HAP-1 (cell line): ENCODE measurements at regions not wholly inside any gene's neighbourhood (a gene's known extent, or its start where the extent isn't known, plus 50 kb on each side); places are given as distances from the start of the nearest gene placed in this dataset.
"Not testable (repeated sequence)": the region's sequence is repeated elsewhere in the genome, so short reads cannot be mapped to it uniquely, and the experiment has no call there.

Experiments
- DNase-seq, 2 experiments: peaks; one replicate each; pipeline ENCODE4 v3.0.0-alpha.2; 2016 to 2020; ENCODE audit warnings: low spot score in 2 of 2
- H3K27me3 ChIP-seq: fragments of 250-450 bp; sonication (Bioruptor Pico); 2 replicates; pipeline ENCODE4 v1.5.1; 2020; ENCODE audit warnings: low read depth, mild to moderate bottlenecking, moderate library complexity
- H3K36me3 ChIP-seq: fragments of 250-450 bp; sonication (Bioruptor Pico); replicated peaks from 2 replicates; pipeline ENCODE4 v1.5.1; 2020; ENCODE audit warnings: mild to moderate bottlenecking
- H3K4me1 ChIP-seq: fragments of 250-450 bp; sonication (Bioruptor Pico); 2 replicates; pipeline ENCODE4 v1.5.1; 2020; ENCODE audit warnings: mild to moderate bottlenecking
- H3K4me3 ChIP-seq: fragments of 250-450 bp; sonication (Bioruptor Pico); 2 replicates; pipeline ENCODE4 v1.5.1; 2020; ENCODE audit warnings: mild to moderate bottlenecking, moderate library complexity
- H3K9me3 ChIP-seq: fragments of 250-450 bp; sonication (Bioruptor Pico); 2 replicates; pipeline ENCODE4 v1.5.1; 2020; ENCODE audit warnings: mild to moderate bottlenecking, moderate library complexity
- in situ Hi-C: fragments of 300-500 bp; cut with MboI; formaldehyde crosslinking; loops from 3 replicates; pipeline ENCODE4 v1.14.3; 2020; ENCODE audit warnings: low sequenced_read_pairs, inconsistent platforms, mixed read lengths

GRCh38 chrX:95441836-95442235, 1242.8 kb upstream of the DIAPH2 start:
- DNase-seq, result no peak
- no peaks in the 10 kb centered on the region for H3K27me3 ChIP-seq
- no peaks in the 10 kb centered on the region for H3K36me3 ChIP-seq
- H3K9me3 ChIP-seq, result no peaks in the 10 kb centered on the region
- no peaks in the 10 kb centered on the region for H3K4me1 ChIP-seq
- H3K4me3 ChIP-seq, result no peak overlapping the region
- in situ Hi-C loops, result no loop called here

GRCh38 chrX:95484781-95485180, 1199.9 kb upstream of the DIAPH2 start:
- DNase-seq, result no peak
- no peaks in the 10 kb centered on the region for H3K9me3 ChIP-seq
- no peaks in the 10 kb centered on the region for H3K36me3 ChIP-seq
- H3K27me3 ChIP-seq, result no peaks in the 10 kb centered on the region
- no peaks in the 10 kb centered on the region for H3K4me1 ChIP-seq
- in situ Hi-C loops, result no loop called here
- H3K4me3 ChIP-seq, result no peak overlapping the region

- H3K27me3 ChIP-seq, result no peaks in the 10 kb centered on the region
- H3K9me3 ChIP-seq, result no peaks in the 10 kb centered on the region
- in situ Hi-C loops, result loop anchor here (25.0 kb wide), 1 partner anchor 682 kb away; no protein-coding TSS in a partner anchor
- no peaks in the 10 kb centered on the region for H3K36me3 ChIP-seq
- H3K4me1 ChIP-seq, result peaks cover 7% of the 10 kb centered on the region
- no peak overlapping the region for H3K4me3 ChIP-seq
- DNase-seq, result peak; percentile 38 to 50
These were observed 1178.9 kb upstream of the DIAPH2 start for GRCh38 chrX:95505721-95506120.

GRCh38 chrX:95509474-95509873, 1175.2 kb upstream of the DIAPH2 start:
- H3K4me1 ChIP-seq, result peaks cover 24% of the 10 kb centered on the region

GRCh38 chrX:95524018-95524417, 1160.6 kb upstream of the DIAPH2 start:
- in situ Hi-C loops, result loop anchor here (25.0 kb wide), 1 partner anchor 663 kb away; no protein-coding TSS in a partner anchor
- H3K4me3 ChIP-seq, H3K27me3 ChIP-seq, H3K4me1 ChIP-seq, H3K36me3 ChIP-seq, DNase-seq, H3K9me3 ChIP-seq: not testable (repeated sequence)

More at GRCh38 chrX:95509474-95509873, 1175.2 kb upstream of the DIAPH2 start:
- no peak for DNase-seq
- Histone ChIP-seq H3K4me3 (no peak overlapping the region), H3K27me3 (no peaks in the 10 kb centered on the region), H3K36me3 (no peaks in the 10 kb centered on the region), H3K9me3 (no peaks in the 10 kb centered on the region)
- in situ Hi-C loops, result loop anchor here (25.0 kb wide), 1 partner anchor 678 kb away; no protein-coding TSS in a partner anchor

GRCh38 chrX:95536111-95536510, 1148.5 kb upstream of the DIAPH2 start:
- H3K4me3 ChIP-seq, result no peak overlapping the region
- in situ Hi-C loops, result no loop called here
- no peaks in the 10 kb centered on the region for H3K36me3 ChIP-seq
- H3K27me3 ChIP-seq, result no peaks in the 10 kb centered on the region
- no peaks in the 10 kb centered on the region for H3K9me3 ChIP-seq
- DNase-seq, result peak in 1 of 2 experiments; percentile 91
- peaks cover 67% of the 10 kb centered on the region for H3K4me1 ChIP-seq

- H3K4me3 ChIP-seq, result no peak overlapping the region
- DNase-seq, result peak in 1 of 2 experiments; percentile 98
- H3K9me3 ChIP-seq, result no peaks in the 10 kb centered on the region
- no peaks in the 10 kb centered on the region for H3K27me3 ChIP-seq
- peaks cover 67% of the 10 kb centered on the region for H3K4me1 ChIP-seq
- in situ Hi-C loops, result no loop called here
- no peaks in the 10 kb centered on the region for H3K36me3 ChIP-seq
These were observed 1148.0 kb upstream of the DIAPH2 start for GRCh38 chrX:95536661-95537060.

- Histone ChIP-seq H3K27me3 (no peaks in the 10 kb centered on the region), H3K9me3 (no peaks in the 10 kb centered on the region), H3K4me1 (peaks cover 62% of the 10 kb centered on the region), H3K4me3 (no peak overlapping the region), H3K36me3 (no peaks in the 10 kb centered on the region)
- DNase-seq, result peak; percentile 17 to 70
- in situ Hi-C loops, result no loop called here
These were observed 1145.6 kb upstream of the DIAPH2 start for GRCh38 chrX:95539041-95539440.

- DNase-seq, in situ Hi-C loops, H3K27me3 ChIP-seq, H3K9me3 ChIP-seq, H3K4me1 ChIP-seq, H3K4me3 ChIP-seq, H3K36me3 ChIP-seq: not testable (repeated sequence)
These were observed 1135.1 kb upstream of the DIAPH2 start for GRCh38 chrX:95549552-95549951.

- Histone ChIP-seq H3K27me3 (no peaks in the 10 kb centered on the region), H3K4me3 (no peak overlapping the region), H3K36me3 (no peaks in the 10 kb centered on the region), H3K4me1 (no peaks in the 10 kb centered on the region), H3K9me3 (no peaks in the 10 kb centered on the region)
- in situ Hi-C loops, result no loop called here
- DNase-seq, result no peak
These were observed 1099.3 kb upstream of the DIAPH2 start for GRCh38 chrX:95585321-95585720.

- no peaks in the 10 kb centered on the region for H3K27me3 ChIP-seq
- H3K9me3 ChIP-seq, result no peaks in the 10 kb centered on the region
- peaks cover 7% of the 10 kb centered on the region; the same call in 1 of the 2 replicates for H3K4me1 ChIP-seq
- H3K36me3 ChIP-seq, result no peaks in the 10 kb centered on the region
- no peak overlapping the region for H3K4me3 ChIP-seq
- no peak for DNase-seq
- in situ Hi-C loops, result no loop called here
These were observed 1072.3 kb upstream of the DIAPH2 start for GRCh38 chrX:95612350-95612749.

- Histone ChIP-seq H3K4me3 (no peak overlapping the region), H3K27me3 (no peaks in the 10 kb centered on the region), H3K36me3 (no peaks in the 10 kb centered on the region; the same call in 1 of the 2 replicates), H3K4me1 (peaks cover 9% of the 10 kb centered on the region), H3K9me3 (0 out of 2 replicates have a peak, but pooled peaks cover 3% of the 10 kb centered on the region)
- no peak for DNase-seq
- in situ Hi-C loops, result no loop called here
These were observed 1062.4 kb upstream of the DIAPH2 start for GRCh38 chrX:95622200-95622599.

GRCh38 chrX:95626748-95627147, 1057.9 kb upstream of the DIAPH2 start:
- DNase-seq, result no peak

GRCh38 chrX:95628796-95629195, 1055.8 kb upstream of the DIAPH2 start:
- in situ Hi-C loops, result no loop called here

More at GRCh38 chrX:95626748-95627147, 1057.9 kb upstream of the DIAPH2 start:
- peaks cover 8% of the 10 kb centered on the region; the same call in 1 of the 2 replicates for H3K9me3 ChIP-seq
- H3K36me3 ChIP-seq, result no peaks in the 10 kb centered on the region; the same call in 1 of the 2 replicates
- peaks cover 9% of the 10 kb centered on the region for H3K4me1 ChIP-seq
- no peaks in the 10 kb centered on the region for H3K27me3 ChIP-seq
- in situ Hi-C loops, result no loop called here
- no peak overlapping the region for H3K4me3 ChIP-seq

GRCh38 chrX:95629737-95630136, 1054.9 kb upstream of the DIAPH2 start:
- in situ Hi-C loops, result no loop called here
- H3K27me3 ChIP-seq, result no peaks in the 10 kb centered on the region
- H3K36me3 ChIP-seq, result no peaks in the 10 kb centered on the region
- no peaks in the 10 kb centered on the region for H3K4me1 ChIP-seq
- DNase-seq, result no peak
- H3K4me3 ChIP-seq, result no peak overlapping the region
- H3K9me3 ChIP-seq, result peaks cover 5% of the 10 kb centered on the region; the same call in 1 of the 2 replicates

More at GRCh38 chrX:95628796-95629195, 1055.8 kb upstream of the DIAPH2 start:
- Histone ChIP-seq H3K9me3 (peaks cover 5% of the 10 kb centered on the region; the same call in 1 of the 2 replicates), H3K4me3 (no peak overlapping the region), H3K36me3 (no peaks in the 10 kb centered on the region), H3K27me3 (no peaks in the 10 kb centered on the region), H3K4me1 (peaks cover 1% of the 10 kb centered on the region)
- DNase-seq, result no peak
